Peyer's patch (tissue), 4 donors: ENCODE measurements at regions not wholly inside any gene's neighbourhood (a gene's known extent, or its start where the extent isn't known, plus 50 kb on each side); places are given as distances from the start of the nearest gene placed in this dataset.
"Not testable (repeated sequence)": the region's sequence is repeated elsewhere in the genome, so short reads cannot be mapped to it uniquely, and the experiment has no call there.

ENCODE experiments used
- CTCF ChIP-seq, 6 experiments: fragments of 450-650 bp in 4 of 6; fragments of 200-600 bp in 2 of 6; sonication (generic) in 1 of 6; IDR thresholded peaks; one replicate each; pipeline ENCODE4 v1.5.1; 2017 to 2019; ENCODE audit warnings: antibody characterized with exemption in 6 of 6, mild to moderate bottlenecking in 3 of 6, moderate library complexity in 1 of 6
- POLR2A ChIP-seq, 2 donors: fragments of 450-650 bp; IDR thresholded peaks; one replicate each; pipeline ENCODE4 v1.5.1; 2017; ENCODE audit warnings: antibody characterized with exemption in 2 of 2, mild to moderate bottlenecking in 2 of 2, moderate library complexity in 2 of 2

- not testable (repeated sequence) for TF ChIP-seq CTCF, POLR2A (IDR thresholded peaks at IDR 0.05)
Observed at GRCh38 chr1:60940685-60941084, 141.7 kb upstream of the NFIA start.
